NCI-H2029 (cell line): ENCODE measurements at regions not wholly inside any gene's neighbourhood (a gene's known extent, or its start where the extent isn't known, plus 50 kb on each side); places are given as distances from the start of the nearest gene placed in this dataset.
A peak's percentile ranks its signal among the peaks of the same experiment; 100 is the strongest.
"Not testable (repeated sequence)": the region's sequence is repeated elsewhere in the genome, so short reads cannot be mapped to it uniquely, and the experiment has no call there.

Experiments used
- DNase-seq: peaks from one replicate; lab custom pipeline; 2025; lab: John Stamatoyannopoulos, UW

DNA sequence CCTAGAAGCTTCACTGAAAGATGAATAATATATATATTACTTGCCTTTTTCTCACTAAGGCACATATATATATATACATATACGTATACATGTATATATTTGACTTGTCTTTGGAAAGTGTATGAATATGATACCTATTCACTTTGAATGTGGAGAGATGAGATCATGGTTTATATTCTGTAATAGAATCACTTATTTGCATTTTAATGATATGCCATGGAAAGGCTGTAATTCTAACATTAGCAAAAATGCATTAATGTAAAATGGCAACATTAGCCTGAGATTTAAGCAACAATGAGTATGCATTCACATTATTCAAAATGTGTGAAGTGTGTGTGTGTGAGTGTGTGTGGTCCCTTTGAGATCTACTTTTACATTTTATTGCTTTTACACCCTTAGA is 54.5 kb upstream of the PRKD1 start:
- no peak for DNase-seq

DNA sequence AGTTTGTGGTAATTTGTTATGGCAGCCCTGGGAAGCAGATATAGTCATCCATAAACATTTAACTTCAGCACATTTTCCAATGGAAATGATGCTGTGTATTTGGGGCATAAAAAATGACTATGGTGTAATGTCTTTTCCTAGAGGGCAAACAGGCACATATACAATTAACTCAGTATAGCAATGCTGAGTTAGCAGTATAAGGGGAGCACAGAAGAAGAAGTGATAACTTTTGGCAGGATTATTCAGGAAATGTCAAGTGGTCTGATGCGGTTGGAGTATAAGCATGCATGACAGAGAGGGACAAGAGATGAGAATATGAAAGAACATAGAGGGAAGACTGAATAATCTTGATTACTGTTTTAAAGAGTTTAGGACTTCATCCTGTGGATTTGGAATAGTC is 55.3 kb upstream of the PRKD1 start:
- no peak for DNase-seq

DNA sequence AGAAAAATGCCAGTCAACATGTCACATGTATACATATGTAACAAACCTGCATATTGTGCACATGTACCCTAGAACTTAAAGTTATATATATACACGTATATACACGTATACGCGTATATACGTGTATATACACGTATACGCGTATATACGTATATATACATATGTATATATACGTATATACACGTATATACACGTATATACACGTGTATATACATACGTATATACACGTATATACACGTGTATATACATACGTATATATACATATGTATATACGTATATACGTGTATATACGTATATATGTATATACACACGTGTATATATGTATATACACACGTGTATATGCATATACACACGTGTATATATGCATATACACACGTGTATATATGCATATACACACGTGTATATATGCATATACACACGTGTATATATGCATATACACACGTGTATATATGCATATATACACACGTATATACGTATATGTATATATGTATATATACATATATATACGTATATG is 62.8 kb upstream of the PRKD1 start:
- not testable (repeated sequence) for DNase-seq

DNA sequence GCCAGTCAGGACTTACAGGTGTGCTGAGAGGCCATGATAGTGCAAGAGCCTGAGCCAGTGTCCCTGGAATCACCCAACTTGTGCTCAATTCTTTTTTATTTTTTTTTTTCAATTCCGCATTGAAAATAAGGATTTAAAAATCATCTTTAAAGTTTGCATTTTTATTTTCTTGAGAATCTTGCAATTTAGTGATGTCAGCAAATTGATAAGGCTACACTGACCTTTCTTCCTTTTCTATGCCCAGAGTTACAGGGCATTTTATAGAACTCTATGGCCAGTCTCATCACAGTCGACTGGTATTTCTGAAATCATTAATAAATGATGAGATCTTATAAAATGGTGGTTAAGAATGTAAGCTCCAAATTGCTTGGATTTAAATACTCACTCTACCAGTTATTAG is 63.3 kb upstream of the PRKD1 start:
- no peak for DNase-seq

DNA sequence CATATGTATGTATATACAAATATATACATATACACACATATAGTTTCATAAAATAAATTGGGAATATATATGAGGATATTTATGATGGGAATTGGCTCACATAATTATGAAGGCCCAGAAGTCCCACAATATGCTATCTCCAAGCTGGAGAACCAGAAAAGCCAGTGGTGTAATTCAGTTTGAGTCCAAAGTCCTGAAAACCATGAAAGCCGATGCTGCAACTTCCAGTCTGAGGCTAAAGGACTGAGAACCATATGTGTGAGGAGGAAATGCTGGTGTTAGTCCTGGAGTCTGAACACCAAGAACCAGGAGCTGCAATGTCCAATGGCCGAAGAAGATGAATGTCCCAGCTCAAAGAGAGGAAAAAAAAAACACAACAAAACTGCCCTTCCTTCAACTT is 65.5 kb upstream of the PRKD1 start:
- no peak for DNase-seq

DNA sequence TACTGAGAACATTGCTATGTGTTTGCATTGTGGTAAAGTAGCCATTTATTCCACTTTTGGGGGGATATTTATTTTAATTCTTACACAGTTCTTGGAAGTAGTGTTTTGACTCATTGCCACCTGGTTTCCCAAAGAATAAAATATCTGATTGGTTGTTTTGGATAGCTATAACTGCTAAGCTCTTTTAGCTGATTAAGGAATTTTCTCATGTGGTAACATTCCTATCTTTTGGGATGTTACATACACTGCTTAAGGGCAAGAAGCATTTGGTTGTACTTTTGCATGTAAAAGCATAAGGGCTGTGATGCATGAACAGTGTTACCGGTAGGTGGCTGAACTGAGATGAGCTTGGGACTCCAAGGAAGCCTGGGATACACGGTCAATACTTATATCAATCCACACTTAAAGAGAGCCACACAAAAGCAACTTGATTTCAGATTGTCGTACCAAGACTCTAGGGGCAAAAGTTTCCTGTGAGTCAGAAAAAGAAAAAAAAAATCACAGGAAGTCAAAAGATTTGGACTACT is 71.4 kb upstream of the PRKD1 start:
- DNase-seq: no peak

DNA sequence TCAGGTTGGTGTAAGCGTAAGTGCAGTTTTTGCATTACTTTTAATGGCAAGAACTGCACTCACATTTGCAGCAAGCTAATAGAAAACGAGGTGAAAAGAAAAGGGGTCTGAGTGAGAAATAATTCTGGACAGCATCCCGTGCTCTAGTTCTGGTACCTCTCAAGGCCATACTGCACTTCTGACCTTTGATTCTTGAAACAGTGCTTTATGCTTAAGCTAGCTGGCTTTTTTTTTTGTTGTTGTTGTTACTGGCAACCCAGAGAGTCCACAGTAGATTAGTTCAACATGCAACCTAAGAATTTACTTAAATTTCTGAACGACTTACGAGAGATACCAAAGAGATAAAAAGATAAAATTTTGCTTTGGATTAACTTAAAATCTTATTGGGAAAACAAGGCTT is 75.2 kb upstream of the PRKD1 start:
- DNase-seq: no peak

DNA sequence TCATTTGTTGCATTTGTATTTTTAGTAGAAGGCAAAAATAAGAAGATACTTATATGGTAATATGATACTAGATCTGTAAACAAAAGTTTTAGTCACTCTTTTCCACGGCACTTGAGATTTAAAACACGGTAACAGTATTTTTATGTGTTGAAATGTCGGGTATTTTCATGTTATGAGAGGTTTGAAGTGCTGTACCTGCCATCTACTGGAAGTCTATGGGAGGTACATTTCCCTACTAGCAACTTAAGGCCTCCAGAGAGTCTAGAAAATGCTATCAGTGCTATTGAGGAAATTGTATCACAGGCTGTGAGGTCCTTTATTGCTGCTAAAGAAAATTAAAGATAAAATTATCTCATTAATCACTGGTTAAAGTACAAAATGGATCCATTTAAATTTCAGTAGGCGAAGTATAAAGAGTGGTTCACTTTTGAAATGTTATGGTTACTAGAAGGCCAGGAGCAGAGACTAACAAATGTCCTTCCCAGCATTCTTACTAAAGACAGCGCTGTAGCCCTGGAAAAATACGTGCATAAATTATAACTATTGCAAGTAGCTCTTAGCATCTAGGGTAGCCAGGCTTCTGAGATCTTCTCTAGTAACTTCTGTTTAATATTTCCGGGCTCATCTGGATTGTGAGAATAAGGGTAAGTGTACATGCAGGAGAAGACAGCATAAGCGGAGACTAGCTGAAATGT is 77.6 kb upstream of the PRKD1 start:
- DNase-seq: peak; percentile 65

DNA sequence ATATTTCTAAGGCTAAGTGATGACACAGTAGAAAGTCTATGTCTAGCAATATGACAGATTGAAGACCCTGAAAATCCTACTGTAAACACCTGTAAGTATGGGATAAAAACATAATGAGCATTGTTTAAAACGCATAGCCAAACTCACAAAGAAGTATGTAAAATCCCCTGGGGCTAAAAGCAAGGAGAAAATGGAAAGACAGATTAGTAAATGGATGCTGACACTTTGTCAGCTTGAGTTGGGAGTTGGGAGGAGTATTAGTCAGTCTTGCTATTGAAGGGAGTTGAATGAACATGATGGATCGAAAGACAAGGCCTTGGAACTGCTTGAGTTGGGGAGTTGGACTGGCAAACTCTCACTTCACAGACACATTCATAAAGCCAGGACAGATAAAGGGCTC is 79.0 kb upstream of the PRKD1 start:
- no peak for DNase-seq

DNA sequence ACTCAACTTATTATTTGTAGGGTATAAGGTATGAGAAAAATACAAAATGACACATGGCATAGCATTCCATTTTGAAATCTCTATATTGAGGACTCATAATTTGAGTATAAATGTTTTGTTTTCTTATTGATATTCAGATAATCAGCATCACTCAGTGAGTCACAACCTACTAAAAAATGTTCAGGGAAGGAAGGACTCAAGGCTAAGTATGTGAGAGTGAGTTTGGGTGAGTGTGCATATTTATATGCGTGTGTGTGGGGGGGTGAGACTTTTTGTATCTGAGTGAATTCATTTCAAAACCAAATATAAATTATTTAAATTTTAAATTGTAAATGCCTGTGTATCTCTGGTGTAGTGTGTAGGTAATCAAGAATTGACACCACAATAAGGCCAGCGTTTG is 87.8 kb upstream of the PRKD1 start:
- no peak for DNase-seq

DNA sequence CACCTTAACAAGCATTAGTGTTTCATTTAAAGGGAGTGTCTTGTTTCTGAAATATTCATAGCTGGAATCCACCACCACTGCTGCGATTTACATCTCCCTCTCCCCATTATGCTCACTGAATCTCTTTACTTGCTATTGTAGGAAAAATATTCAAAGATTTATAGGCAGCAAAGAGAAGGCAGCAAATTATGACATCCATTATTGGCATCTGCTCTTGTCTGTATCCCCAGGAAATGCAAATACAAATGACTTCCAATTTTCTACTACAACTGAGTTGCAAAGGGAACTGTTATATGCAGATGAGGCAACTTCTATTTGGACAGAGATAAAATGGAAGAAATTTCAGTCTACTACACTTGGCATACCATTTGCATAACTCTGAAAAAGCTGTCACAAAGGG is 88.4 kb upstream of the PRKD1 start:
- DNase-seq: no peak

DNA sequence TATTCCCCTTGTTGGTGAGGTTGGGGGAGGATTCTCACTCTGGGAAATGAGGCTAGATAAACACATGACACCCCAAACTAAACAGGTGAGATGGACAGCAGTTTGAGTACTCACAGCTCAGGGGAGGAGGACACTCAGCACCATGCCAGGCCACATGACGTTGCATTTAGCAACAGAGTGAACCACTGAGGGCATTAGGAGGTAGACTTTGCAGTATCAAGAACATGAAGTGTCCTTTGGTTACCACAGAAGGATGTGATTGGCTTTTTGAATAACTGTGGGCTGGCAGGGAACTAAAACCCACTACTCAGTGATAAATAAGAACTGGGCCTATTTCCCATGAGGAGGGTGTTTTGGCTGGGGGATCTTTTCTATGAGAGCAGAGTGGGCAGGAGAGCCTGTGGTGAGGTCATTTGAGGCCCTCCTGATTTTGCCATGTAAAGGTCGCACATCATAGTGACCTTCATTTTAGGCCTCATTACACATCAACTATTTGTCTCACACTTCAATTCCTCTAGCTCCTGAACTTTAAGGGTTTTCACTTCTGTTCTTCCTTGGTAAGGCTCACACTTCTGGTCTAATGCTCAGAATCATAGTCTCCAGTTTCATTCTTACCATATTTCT is 89.8 kb upstream of the PRKD1 start:
- DNase-seq: no peak

DNA sequence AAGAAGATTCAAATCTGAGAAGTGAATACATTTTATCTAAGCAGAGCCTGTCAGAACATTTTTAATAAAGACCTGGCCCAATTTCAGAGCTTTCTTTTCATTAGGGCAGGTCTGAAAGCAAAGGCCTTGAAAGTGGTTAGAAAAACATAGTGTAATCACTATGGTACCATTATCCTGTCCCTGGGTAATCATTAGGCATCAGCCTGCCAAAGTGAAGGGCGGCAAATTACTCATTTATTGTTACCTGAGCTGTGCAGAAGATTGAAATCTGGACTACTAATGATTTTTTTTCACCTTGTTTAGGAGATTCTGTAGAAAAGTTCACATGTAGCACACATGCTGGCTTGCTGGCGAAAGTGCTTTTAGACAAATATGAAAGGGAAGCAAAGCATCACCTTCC is 92.6 kb upstream of the PRKD1 start:
- DNase-seq: no peak

DNA sequence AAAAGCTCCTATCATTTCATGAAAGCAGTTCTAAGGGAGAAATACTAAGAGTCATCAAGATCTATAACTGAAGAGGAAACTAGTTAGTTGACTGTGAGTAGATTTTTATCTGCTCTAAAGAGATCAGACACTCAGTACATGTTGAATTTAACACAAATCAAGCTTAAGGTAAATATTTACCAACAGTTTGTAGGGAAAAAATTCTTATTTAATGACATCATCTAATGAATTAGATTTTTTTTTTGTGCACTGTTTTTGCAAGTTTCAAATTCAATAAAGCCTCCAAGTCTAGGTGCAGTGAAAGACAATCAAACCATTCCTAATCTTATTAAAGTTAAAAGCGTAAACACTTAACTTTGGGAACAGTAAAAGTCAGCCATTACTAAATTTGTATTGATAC is 93.0 kb upstream of the PRKD1 start:
- DNase-seq: no peak

DNA sequence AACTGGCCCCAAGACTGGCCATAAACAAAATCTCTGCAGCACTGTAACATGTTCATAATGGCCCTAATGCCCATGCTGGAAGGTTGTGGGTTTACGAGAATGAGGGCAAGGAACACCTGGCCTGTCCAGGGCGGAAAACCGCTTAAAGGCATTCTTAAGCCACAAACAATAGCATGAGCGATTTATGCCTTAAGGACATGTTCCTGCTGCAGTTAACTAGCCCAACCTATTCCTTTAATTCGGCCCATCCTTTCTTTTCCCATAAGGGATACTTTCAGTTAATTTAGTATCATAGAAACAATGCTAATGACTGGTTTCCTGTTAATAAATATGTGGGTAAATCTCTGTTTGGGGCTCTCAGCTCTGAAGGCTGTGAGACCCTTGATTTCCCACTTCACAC is 95.7 kb upstream of the PRKD1 start:
- not testable (repeated sequence) for DNase-seq

DNA sequence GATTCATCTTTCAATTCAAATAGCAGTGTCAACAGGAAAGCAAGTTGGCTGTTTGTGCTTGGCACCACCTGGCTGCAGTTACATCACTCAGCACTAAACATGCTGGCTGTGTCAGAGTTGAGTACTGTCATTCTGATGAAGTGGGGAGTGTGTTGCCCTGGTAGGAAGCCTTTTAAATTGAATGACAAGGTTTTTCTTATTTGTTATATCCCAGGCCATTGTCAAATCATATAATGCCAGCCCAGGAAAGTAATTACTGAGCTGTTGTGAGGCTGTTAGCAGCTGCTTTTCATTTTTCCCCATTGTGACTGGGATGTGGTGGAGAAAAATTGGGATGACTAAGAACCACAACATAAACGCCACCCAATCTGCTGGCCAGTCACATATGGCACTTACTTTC is 106.5 kb upstream of the PRKD1 start:
- DNase-seq: peak; percentile 24

DNA sequence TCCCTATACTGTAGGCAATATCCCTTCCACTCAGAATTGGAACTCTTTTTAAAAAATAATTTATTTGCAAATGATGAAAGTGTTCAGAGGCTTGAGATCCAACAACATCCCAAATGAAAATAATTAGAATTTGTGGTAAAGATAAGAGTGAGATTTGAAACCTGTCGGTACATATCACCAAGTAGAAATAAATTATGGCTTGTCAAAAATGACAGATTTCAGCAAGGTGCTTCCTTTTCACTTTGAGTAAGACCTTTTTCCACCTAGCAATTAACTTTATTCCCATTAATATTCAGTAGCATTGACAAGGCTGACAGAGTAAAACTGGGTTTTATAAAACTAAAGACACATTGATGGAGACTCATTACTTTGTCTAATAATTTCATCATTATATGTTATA is 107.7 kb upstream of the PRKD1 start:
- DNase-seq: no peak

DNA sequence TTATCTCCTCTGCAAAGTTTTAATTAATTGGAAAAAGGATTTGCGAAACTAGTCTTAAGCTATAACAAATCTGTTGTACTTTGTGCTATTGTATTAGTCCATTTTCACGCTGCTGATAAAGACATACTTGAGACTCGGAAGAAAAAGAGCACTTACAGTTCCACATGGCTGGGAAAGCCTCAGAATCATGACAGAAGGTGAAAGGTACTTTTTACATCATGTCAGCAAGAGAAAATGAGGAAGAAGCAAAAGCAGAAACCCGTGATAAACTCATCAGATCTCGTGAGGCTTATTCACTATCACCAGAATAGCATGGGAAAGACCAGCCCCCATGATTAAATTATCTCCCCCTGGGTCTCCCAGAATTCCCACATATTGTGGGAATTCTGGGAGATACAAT is 118.1 kb upstream of the PRKD1 start:
- DNase-seq: no peak

DNA sequence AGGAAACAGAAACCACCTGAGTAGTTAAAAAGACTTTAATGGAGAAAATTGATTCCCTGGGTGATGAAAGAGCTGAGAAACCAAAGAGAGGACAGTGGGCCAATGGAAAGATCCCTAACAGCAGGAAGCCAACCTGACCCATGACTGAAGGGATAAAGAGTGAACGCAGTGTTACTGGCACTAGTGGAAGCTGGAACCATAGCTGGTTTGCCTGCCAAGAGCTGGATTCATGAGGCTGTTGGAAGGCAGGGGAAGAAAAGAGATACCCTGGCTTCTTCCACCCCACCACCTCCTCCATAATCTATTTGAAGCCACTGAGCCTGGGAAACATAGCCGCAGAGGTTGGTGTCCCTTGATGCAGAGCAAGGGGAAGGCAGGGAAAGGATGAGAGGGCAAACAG is 125.5 kb upstream of the PRKD1 start:
- no peak for DNase-seq

DNA sequence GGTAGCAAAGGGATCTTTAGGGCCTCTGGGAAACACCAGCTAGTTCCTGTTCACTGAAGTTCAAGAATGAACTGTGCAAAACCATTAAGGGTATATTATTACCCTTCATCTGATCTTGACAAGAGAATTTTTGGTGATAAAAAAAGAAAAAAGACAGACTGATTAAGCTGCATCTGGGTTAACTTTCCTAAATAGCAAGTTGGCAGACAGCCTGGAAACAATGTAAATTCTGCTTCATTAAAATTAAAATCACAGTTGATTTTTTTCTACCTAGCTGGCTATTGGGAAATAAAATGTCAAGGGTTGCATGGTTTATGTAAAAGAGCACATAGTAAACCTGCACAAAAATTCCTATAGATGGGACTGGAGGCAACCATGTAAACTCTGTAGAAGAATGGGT is 126.6 kb upstream of the PRKD1 start:
- DNase-seq: no peak

DNA sequence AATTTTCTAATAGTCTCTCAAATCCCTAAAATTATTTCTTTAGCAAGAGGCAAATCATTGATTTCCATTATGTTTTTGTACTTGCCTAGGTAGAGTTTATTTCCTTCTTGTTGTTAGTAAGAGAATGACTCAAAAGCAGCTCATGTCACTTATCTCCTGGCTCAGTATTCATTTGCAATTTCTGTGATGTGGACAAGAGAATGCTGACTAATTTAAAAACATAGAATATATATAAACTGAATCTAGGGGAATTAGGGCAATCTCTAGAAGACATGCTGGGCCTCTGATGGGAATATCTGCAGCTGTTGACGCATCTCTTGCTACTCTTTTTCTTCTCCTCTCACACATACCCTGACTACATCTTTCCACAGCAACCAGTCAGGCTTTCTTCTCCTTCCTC is 130.8 kb upstream of the PRKD1 start:
- DNase-seq: no peak

DNA sequence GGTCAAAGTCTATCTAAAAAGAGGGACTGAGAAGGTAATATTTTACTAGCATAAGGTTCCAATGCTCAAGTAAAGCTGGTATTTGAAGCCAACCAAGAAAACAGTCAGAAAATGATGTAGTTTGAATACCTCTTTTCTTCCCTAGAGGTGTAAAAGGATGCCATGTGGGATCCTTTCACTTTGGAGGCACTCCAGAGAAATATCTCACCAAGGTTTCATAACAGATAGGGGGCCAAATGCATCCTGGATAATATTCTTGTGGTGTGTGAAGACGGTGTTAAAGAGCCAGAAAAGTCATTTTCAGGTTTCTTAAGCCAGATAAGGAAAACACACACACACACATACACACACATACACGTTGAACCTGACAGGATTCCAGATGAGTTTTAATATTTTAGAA is 136.1 kb upstream of the PRKD1 start:
- no peak for DNase-seq

DNA sequence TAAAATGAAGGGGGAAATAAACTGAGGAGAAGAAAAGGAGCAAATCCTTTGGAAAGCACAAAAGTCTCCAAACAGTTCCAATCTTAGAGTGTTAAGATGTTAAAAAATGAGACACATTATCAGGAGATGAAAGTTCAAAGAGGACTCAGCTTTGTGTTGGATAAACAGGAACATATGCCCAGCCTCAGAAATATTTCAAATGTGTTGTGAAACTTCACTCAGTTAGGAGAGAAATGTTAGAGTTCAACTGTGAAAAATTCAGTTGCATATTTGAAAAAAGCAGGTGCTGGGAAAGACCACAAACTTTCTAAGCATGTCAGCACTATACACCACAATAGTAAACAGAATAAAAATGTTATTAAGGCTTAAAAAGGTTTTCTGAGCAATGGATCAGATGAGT is 136.8 kb upstream of the PRKD1 start:
- DNase-seq: no peak

DNA sequence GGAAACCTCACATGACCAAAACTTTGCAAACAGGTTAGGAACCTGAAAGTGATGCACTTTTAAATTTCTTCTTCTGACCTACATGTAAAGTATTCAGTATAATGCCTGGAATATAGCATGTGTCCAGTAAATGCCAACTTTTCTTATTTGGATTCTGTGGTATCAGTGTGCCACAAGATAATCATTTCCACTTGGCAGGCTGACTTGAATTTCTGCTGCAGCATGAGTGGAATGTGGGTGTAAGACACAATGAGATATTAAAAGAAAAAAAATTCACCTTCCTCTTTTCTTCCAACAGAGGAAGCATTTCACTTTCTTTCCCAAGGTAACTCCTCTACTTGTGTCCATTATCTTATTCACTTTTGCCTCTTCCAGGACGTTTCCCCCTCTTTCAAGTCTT is 141.9 kb upstream of the PRKD1 start:
- no peak for DNase-seq
